Neutrophil (primary cell): ENCODE measurements at regions not wholly inside any gene's neighbourhood (a gene's known extent, or its start where the extent isn't known, plus 50 kb on each side); places are given as distances from the start of the nearest gene placed in this dataset.

Experiments
- H3K27ac ChIP-seq: fragments of 200-600 bp; sonication (generic); 2 replicates; pipeline ENCODE4 v1.5.1; 2016; ENCODE audit warnings: mild to moderate bottlenecking, moderate library complexity
- H3K27me3 ChIP-seq: fragments of 200-600 bp; sonication (generic); 2 replicates; pipeline ENCODE4 v1.6.0; 2016; ENCODE audit warnings: mild to moderate bottlenecking
- H3K36me3 ChIP-seq: fragments of 200-600 bp; sonication (generic); 2 replicates; pipeline ENCODE4 v1.5.1; 2017
- H3K4me1 ChIP-seq, 2 experiments: fragments of 200-600 bp in 1 of 2; sonication (generic) in 1 of 2; 1 replicate in 1 of 2; 2 replicates in 1 of 2; pipeline versions ENCODE4 v1.5.1 to v1.6.1; 2013 to 2016; ENCODE audit warnings: low read depth in 1 of 2, low read length in 1 of 2, mild to moderate bottlenecking in 1 of 2, moderate library complexity in 1 of 2; ENCODE audit not compliant: control insufficient read depth in 1 of 2, insufficient read depth in 1 of 2
- H3K4me3 ChIP-seq, 2 experiments: fragments of 200-600 bp in 1 of 2; sonication (generic) in 1 of 2; 1 replicate in 1 of 2; 2 replicates in 1 of 2; pipeline ENCODE4 v1.5.1; 2013 to 2016; ENCODE audit warnings: low read depth in 1 of 2, low read length in 1 of 2, mild to moderate bottlenecking in 1 of 2, moderate library complexity in 1 of 2
- H3K9me3 ChIP-seq: fragments of 200-600 bp; sonication (generic); 2 replicates; pipeline ENCODE4 v1.5.1; 2016
- CTCF ChIP-seq: fragments of 200-600 bp; sonication (generic); IDR thresholded peaks from 2 replicates; pipeline ENCODE4 v1.5.1; 2016; ENCODE audit warnings: antibody characterized with exemption

GRCh38 chr21:16837721-16838120 is 675.1 kb upstream of the CXADR start:
- H3K4me3 ChIP-seq: no peak overlapping the region
- H3K27ac ChIP-seq: no peak overlapping the region
- H3K36me3 ChIP-seq: no peaks in the 10 kb centered on the region
- H3K4me1 ChIP-seq: no peaks in the 10 kb centered on the region
- TF ChIP-seq CTCF: no peak
- H3K27me3 ChIP-seq: no peaks in the 10 kb centered on the region
- H3K9me3 ChIP-seq: no peaks in the 10 kb centered on the region

- Histone ChIP-seq H3K4me1 (no peaks in the 10 kb centered on the region), H3K9me3 (no peaks in the 10 kb centered on the region), H3K27me3 (no peaks in the 10 kb centered on the region), H3K36me3 (no peaks in the 10 kb centered on the region), H3K4me3 (no peak overlapping the region), H3K27ac (no peak overlapping the region)
- TF ChIP-seq CTCF: no peak
These were observed 674.5 kb upstream of the CXADR start for GRCh38 chr21:16838331-16838730.

GRCh38 chr21:16840538-16840937 is 672.3 kb upstream of the CXADR start:
- H3K4me1 ChIP-seq: no peaks in the 10 kb centered on the region
- no peak overlapping the region for H3K27ac ChIP-seq
- H3K27me3 ChIP-seq: no peaks in the 10 kb centered on the region
- H3K4me3 ChIP-seq: no peak overlapping the region
- TF ChIP-seq CTCF: no peak
- H3K9me3 ChIP-seq: no peaks in the 10 kb centered on the region
- H3K36me3 ChIP-seq: no peaks in the 10 kb centered on the region

- Histone ChIP-seq H3K4me1 (no peaks in the 10 kb centered on the region), H3K27me3 (no peaks in the 10 kb centered on the region), H3K36me3 (no peaks in the 10 kb centered on the region), H3K4me3 (no peak overlapping the region), H3K9me3 (no peaks in the 10 kb centered on the region), H3K27ac (no peak overlapping the region)
- TF ChIP-seq CTCF: no peak
These were observed 670.7 kb upstream of the CXADR start for GRCh38 chr21:16841975-16842695.

- Histone ChIP-seq H3K4me3 (no peak overlapping the region), H3K4me1 (no peaks in the 10 kb centered on the region), H3K36me3 (no peaks in the 10 kb centered on the region), H3K9me3 (no peaks in the 10 kb centered on the region), H3K27ac (no peak overlapping the region), H3K27me3 (no peaks in the 10 kb centered on the region)
- TF ChIP-seq CTCF: no peak
These were observed 670.2 kb upstream of the CXADR start for GRCh38 chr21:16842696-16843035.
